H1 (cell line): ENCODE measurements at regions not wholly inside any gene's neighbourhood (a gene's known extent, or its start where the extent isn't known, plus 50 kb on each side); places are given as distances from the start of the nearest gene placed in this dataset.

Source experiments
- CHD7 ChIP-seq: fragments of 300-600 bp; sonication (generic); IDR thresholded peaks from 2 replicates; pipeline ENCODE4 v1.7.1; 2012; ENCODE audit warnings: low read length, moderate library complexity, mild to moderate bottlenecking, inconsistent platforms; ENCODE audit not compliant: insufficient replicate concordance
- JUN ChIP-seq: IDR thresholded peaks from 2 replicates; pipeline ENCODE4 v1.6.1; 2011; ENCODE audit warnings: low read depth, mild to moderate bottlenecking, improper control_type of control experiment, low read length
- JUND ChIP-seq: IDR thresholded peaks from 2 replicates; pipeline ENCODE4 v1.6.1; 2011; ENCODE audit warnings: mild to moderate bottlenecking, improper control_type of control experiment, low read length
- MAX ChIP-seq: IDR thresholded peaks from 2 replicates; pipeline ENCODE4 v1.6.1; 2012; ENCODE audit warnings: inconsistent platforms
- RBBP5 ChIP-seq: IDR thresholded peaks from 2 replicates; pipeline ENCODE4 v1.7.1; 2012; ENCODE audit warnings: low read depth, mild to moderate bottlenecking, inconsistent platforms, low read length, moderate library complexity, borderline replicate concordance
- RNF2 ChIP-seq: fragments of 200-900, 300-1000 bp; sonication (generic); IDR thresholded peaks from 2 replicates; pipeline ENCODE4 v1.7.1; 2016; ENCODE audit warnings: borderline replicate concordance, low read depth, mild to moderate bottlenecking, antibody characterized with exemption, low read length; ENCODE audit not compliant: poor library complexity, severe bottlenecking; ENCODE audit errors: missing control alignments
- SP2 ChIP-seq: IDR thresholded peaks from 2 replicates; pipeline ENCODE4 v1.6.1; 2012; ENCODE audit warnings: mild to moderate bottlenecking, low read length, inconsistent platforms
- SP4 ChIP-seq: IDR thresholded peaks from 2 replicates; pipeline ENCODE4 v1.6.1; 2012; ENCODE audit warnings: low read length, inconsistent platforms
- TAF7 ChIP-seq: optimal IDR thresholded peaks from 2 replicates; pipeline ENCODE3; 2011; ENCODE audit warnings: low read depth, mild to moderate bottlenecking, inconsistent platforms, low read length, moderate library complexity, borderline replicate concordance

DNA sequence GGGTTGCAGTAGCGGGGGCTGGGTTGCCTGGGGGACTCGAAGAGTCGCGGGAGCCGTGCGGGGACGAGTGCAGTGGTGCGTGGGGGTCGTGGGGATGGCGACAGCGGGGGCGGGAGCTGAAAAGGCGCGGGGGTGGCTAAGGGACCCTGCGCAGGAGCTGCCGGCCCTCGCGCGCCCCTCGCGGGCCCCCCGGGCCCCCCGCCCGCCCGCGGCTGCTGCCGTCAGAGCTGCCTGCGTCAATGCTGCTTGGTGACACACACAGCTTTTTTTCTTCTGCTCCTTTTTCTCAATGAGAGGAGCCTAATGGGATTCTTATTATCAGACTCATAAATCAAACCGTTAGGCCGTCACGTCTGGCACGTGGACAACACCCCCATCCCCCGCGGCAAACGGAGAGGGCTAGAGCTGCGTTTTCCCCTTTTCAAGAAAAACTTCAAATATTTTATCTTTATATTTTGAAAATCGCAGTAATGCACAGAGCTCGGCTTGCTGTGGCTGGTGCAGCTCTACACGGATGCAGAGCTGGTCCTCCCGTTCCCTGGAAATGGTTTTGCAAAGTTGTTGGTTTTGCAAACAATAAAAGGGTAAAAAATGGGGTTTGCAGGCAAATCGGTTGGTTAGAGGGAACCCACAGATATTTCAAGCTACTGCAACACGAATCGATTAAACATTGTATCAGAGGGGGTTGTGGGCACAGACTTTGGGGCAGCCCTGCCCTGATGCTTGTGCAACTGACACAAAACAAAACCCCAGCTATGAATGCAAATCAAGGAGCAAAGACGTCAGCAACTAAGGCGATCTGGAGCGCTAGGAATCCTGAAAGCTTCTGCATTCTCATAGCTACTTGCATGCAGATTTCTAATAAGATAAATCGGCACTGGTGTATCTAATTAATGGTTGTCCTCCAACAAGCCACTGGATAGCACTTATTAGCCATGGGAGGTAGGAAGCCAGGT lies 161.4 kb downstream of the TBXT start (continued):
- TF ChIP-seq CHD7, result no peak
- no peak for TF ChIP-seq SP2
- TF ChIP-seq MAX, result no peak
- peak; percentile 66 for TF ChIP-seq RNF2
- no peak for TF ChIP-seq TAF7
- TF ChIP-seq JUN, result no peak
- no peak for TF ChIP-seq RBBP5
- no peak for TF ChIP-seq SP4
- TF ChIP-seq JUND, result no peak
